ENCODE measurements at regions not wholly inside any gene's neighbourhood (a gene's known extent, or its start where the extent isn't known, plus 50 kb on each side); places are given as distances from the start of the nearest gene placed in this dataset.

- no peaks in the 10 kb centered on the region; the same call in 1 of the 2 replicates for H3K9me3 ChIP-seq (ENCODE audit: insufficient read depth, low read depth)
- H3K4me2 ChIP-seq, result no peak overlapping the region
- no peaks in the 10 kb centered on the region for H3K79me2 ChIP-seq (ENCODE audit: low read depth)
- H3K9me2 ChIP-seq (ENCODE audit: insufficient read depth), result no peaks in the 10 kb centered on the region
- no peak overlapping the region for H3K4me3 ChIP-seq
- no TSS peak for BruUV-seq (replicated peaks)
- ChIA-PET POLR2A (ENCODE audit: unreplicated experiment) (no interaction called here), CTCF (no interaction called here)
- DNase-seq, result no peak
- no peak overlapping the region for H3K27ac ChIP-seq
- TF ChIP-seq CTCF (conservative IDR thresholded peaks at IDR 0.05) (no peak), EZH2 (IDR thresholded peaks at IDR 0.05; ENCODE audit: low read depth) (no peak)
- intact Hi-C loops (cut with micrococcal nuclease; ENCODE audit: unreplicated experiment), result no loop called here
- H3K4me1 ChIP-seq (replicated peaks; ENCODE audit: insufficient read depth), result no peaks in the 10 kb centered on the region
- H3F3A ChIP-seq (ENCODE audit: insufficient read depth, low read depth), result no peaks in the 10 kb centered on the region
- no peak overlapping the region for H2AFZ ChIP-seq
- H4K20me1 ChIP-seq (ENCODE audit: insufficient read depth), result no peaks in the 10 kb centered on the region
- H3K36me3 ChIP-seq (ENCODE audit: low read depth), result no peaks in the 10 kb centered on the region
- no peaks in the 10 kb centered on the region for H3K27me3 ChIP-seq (ENCODE audit: insufficient read depth, low read depth)
Measured at GRCh38 chr4:89446193-89446592, 138.6 kb upstream of the GPRIN3 start.

- Histone ChIP-seq H3K9me3 (ENCODE audit: insufficient read depth, low read depth) (no peaks in the 10 kb centered on the region), H3F3A (ENCODE audit: insufficient read depth, low read depth) (no peaks in the 10 kb centered on the region), H3K79me2 (ENCODE audit: low read depth) (no peaks in the 10 kb centered on the region), H3K4me1 (replicated peaks; ENCODE audit: insufficient read depth) (no peaks in the 10 kb centered on the region), H3K4me2 (no peak overlapping the region), H3K4me3 (no peak overlapping the region), H3K27me3 (ENCODE audit: insufficient read depth, low read depth) (no peaks in the 10 kb centered on the region), H2AFZ (no peak overlapping the region), H4K20me1 (ENCODE audit: insufficient read depth) (no peaks in the 10 kb centered on the region), H3K36me3 (ENCODE audit: low read depth) (no peaks in the 10 kb centered on the region), H3K27ac (no peak overlapping the region), H3K9me2 (ENCODE audit: insufficient read depth) (no peaks in the 10 kb centered on the region)
- no peak for DNase-seq
- ChIA-PET CTCF (no interaction called here), POLR2A (ENCODE audit: unreplicated experiment) (no interaction called here)
- no peak for TF ChIP-seq CTCF (conservative IDR thresholded peaks at IDR 0.05)
- intact Hi-C loops (cut with micrococcal nuclease; ENCODE audit: unreplicated experiment), result loop anchor here (2.0 to 10.0 kb wide), 2 partner anchors 461 to 915 kb away; partner anchors contain the start of gene PYURF
- BruUV-seq (replicated peaks), result no TSS peak
Measured at GRCh38 chr4:89439533-89439932, 131.9 kb upstream of the GPRIN3 start.

- Histone ChIP-seq H3K9me3 (ENCODE audit: insufficient read depth, low read depth) (no peaks in the 10 kb centered on the region), H3K36me3 (ENCODE audit: low read depth) (no peaks in the 10 kb centered on the region), H3K4me2 (no peak overlapping the region), H3K4me3 (no peak overlapping the region), H3K79me2 (ENCODE audit: low read depth) (no peaks in the 10 kb centered on the region), H3K4me1 (replicated peaks; ENCODE audit: insufficient read depth) (no peaks in the 10 kb centered on the region), H3K27me3 (ENCODE audit: insufficient read depth, low read depth) (no peaks in the 10 kb centered on the region), H3F3A (ENCODE audit: insufficient read depth, low read depth) (no peaks in the 10 kb centered on the region), H4K20me1 (ENCODE audit: insufficient read depth) (no peaks in the 10 kb centered on the region), H3K27ac (no peak overlapping the region), H3K9me2 (ENCODE audit: insufficient read depth) (no peaks in the 10 kb centered on the region), H2AFZ (no peak overlapping the region)
- ChIA-PET CTCF (no interaction called here), POLR2A (ENCODE audit: unreplicated experiment) (no interaction called here)
- BruUV-seq (replicated peaks), result no TSS peak
- intact Hi-C loops (cut with micrococcal nuclease; ENCODE audit: unreplicated experiment), result loop anchor here (2.0 to 10.0 kb wide), 2 partner anchors 463 to 913 kb away; partner anchors contain the start of gene PYURF
- peak in 1 of 2 experiments; percentile 10 for DNase-seq
- TF ChIP-seq EZH2 (IDR thresholded peaks at IDR 0.05; ENCODE audit: low read depth), result no peak
- no peak; the same call in 1 of the 2 replicates for TF ChIP-seq CTCF (conservative IDR thresholded peaks at IDR 0.05)
Measured at GRCh38 chr4:89438102-89438831, 130.7 kb upstream of the GPRIN3 start.
